Germinal center (tissue), 1 donor: ENCODE measurements at regions not wholly inside any gene's neighbourhood (a gene's known extent, or its start where the extent isn't known, plus 50 kb on each side); places are given as distances from the start of the nearest gene placed in this dataset.
"Not testable (repeated sequence)": the region's sequence is repeated elsewhere in the genome, so short reads cannot be mapped to it uniquely, and the experiment has no call there.

Source experiments
- DNase-seq: peaks from one replicate; pipeline ENCODE4 v3.0.0; 2012; ENCODE audit warnings: mixed read lengths, low spot score

DNA sequence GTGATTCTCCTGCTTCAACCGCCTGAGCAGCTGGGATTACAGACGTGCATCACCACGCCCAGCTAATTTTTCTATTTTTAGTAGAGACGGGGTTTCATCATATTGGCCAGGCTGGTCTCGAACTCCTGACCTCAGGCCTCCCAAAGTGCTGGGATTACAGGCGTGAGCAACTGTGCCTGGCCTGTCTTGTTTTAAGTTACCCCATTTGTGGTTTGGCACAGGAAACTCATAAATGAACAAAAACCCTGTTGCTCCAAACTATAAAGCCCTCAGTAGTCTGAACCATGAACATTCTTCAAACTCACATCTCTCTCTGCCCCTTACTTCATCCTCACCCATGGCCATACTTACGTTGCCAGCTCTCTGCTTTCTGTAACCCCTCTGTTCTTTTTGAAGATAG is 61.7 kb downstream of the RHOU start:
- not testable (repeated sequence) for DNase-seq

DNA sequence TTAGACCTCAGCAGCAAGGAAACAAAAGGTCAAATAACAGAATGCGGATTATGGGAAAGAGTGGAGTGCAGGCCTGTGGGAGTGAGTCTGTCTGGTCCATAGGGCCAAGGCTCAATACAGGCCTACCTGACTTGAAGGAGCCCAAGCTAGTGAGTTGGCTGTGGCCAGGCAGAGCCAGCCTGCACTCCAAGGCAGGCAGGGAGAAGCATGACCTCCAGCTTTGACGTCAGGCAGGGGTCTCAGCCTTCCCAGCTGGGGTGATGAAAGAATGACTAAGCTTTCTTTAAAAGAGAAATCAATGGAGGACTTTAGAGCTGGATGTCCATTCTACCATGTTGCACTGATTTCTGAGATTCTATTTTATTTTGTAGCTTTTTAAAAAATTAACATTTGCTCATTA is 62.8 kb downstream of the RHOU start:
- no peak for DNase-seq

DNA sequence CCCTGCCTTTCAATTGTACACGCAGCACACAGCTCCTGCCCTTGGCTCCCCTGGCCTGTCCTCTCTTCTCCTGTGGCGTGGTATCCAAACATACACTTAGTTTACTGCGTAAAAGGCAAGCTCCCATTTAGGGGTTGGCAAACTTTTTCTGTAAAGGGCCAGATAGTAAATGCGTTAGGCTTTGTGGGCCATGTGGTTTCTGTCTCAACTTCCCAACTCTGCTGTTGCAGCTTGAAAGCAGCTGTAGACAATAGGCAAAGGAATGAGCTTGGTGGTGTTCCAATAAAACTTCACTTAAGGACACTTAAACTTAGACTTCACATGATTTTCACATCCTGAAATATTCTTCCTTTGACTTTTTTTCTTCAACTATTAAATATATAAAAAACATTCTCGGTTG is 63.3 kb downstream of the RHOU start:
- no peak for DNase-seq

DNA sequence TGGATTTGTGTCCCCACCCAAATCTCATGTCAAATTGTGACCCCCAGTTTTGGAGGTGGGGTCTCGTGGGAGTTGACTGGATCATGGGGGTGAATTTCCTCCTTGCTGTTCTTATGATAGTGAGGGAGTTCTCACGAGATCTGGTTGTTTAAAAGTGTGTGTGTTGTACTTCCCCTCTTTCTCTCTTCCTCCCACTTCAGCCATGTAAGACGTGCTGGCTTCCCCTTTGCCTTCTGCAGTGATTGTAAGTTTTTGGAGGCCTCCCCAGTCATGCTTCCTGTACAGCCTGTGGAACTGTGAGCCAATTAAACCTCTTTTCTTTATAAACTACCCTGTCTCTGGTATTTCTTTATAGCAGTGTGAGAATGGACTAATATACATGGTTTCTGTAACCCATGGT is 64.6 kb downstream of the RHOU start:
- no peak for DNase-seq

DNA sequence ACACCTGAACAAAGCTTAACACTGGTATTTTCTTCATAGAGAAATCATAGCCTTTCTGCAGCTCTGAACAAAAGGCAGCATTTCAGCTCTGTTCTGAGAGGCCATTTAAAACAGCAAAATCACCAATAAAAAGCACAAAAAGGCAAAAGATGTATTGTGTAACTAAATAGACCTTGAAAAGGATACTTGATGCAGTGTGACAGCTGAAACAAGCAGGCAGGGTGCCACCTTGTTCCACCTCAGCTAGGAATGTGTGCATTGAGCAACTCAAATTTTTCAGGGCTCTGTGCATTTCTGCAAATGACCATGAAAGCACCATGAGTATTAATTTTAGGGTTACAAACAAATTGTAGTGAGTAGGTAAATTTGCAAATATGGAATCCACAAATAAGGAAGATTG is 65.8 kb downstream of the RHOU start:
- DNase-seq: no peak

DNA sequence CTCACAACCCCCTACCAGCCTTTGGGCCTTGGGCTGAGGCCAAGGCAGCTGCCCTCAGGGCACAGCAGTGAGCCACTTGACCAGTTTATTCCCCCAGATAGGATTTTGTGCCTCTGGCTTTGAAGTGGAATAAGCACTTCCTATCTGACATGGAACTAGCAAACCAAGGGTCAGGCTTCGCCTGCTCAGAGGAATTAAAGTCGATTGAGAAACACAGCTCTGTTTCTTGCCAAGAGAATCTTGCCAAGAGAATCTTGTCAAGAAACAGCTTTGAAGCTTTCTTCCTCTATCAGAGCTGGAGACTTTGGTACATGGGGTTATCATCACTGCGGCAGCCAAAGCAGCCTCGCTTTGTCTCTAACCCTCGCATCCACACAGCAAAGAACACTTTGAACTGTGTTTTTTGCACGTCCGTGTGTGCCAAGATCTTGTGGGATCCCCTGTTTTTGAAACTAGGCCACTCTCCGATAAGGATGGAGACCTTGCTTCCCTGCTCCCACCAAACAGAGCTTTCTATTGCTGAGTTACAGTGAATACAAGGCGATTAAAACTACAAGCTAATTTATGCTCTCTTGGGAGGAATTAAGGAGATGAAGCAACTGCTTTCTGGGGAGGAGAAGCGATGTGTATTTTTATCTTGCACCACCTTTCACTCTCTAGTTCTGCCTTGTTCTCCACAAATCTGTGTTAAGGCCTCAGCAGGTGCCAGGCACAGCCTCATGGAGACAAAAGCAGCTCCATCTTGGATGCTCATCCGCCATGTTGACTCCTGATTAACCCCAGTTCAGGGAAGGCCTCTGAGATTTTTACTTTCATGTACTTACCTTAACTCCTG is 67.3 kb downstream of the RHOU start:
- DNase-seq: no peak

DNA sequence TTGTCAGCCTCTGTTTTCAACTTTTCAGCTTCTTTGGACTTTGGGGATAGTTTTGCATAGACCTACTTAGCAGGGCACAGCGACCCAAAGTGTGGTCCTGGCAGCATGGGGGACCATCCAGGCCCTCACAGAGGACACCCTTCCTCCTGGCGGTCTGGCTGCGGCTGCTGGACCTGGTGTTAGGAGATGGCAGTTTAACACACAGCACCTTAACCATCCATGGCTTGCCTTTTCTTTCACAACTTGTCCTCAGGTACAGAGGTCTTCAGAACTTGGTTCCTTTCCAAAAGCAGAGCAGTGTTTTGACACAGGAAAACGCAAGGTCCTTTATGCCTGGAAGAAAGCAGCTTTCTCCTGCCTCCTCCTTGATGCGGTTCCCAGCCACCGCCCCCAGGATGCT is 68.1 kb downstream of the RHOU start:
- DNase-seq: no peak

DNA sequence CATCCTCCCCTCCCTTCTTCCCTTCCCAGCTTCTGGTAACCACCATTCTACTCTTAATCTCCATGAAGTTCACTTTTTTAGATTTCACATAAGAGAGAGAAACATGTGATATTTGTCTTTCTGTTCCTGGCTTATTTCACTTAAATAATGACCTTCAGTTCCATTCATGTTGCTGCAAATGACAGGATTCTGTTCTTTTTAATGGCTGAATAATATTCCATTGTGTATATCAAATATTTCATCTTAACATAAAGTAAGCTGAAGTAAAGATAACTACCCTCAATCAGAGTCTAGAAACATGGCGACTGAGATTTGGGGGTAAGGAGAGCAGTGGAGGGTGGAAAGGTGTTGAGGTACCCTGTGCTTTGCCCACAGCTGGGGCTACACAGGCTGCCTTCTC is 68.9 kb downstream of the RHOU start:
- DNase-seq: no peak

DNA sequence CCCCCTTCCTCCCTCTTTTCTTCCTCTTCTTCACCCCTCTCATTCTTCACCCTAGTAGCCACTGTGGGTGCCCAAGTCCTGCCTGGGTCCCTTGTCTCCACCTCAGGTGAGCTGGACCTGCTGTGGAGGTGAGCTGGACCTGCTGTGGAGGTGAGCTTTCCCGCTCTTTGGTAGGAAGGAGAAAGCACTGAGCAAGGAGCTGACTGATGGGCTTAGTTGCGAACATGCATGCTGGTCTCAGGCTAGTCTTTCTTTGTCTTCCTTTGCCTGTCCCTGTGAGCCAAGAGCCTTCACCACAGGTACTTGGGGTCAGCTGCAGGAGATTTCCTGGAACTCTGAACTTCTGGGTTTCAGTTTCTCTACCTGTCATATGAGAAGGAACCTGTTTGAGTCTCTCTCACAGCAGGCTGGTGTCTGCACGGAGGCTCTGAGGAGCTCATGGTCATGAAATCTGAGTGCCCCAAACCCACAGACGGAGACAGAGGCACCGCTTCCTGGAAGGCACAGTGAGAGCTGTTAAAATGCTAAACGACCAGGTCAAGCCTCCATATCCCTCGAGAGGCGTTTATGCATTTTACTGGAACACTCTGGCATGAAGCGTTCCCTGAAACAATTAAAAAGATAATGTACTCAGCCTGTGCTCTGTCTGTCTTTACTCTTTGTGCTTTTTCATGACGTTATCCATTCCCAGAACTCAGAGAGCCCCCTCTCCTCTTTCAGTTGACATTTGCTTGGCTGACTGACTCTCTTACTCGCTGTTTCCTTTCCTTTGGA is 69.5 kb downstream of the RHOU start:
- DNase-seq: no peak

DNA sequence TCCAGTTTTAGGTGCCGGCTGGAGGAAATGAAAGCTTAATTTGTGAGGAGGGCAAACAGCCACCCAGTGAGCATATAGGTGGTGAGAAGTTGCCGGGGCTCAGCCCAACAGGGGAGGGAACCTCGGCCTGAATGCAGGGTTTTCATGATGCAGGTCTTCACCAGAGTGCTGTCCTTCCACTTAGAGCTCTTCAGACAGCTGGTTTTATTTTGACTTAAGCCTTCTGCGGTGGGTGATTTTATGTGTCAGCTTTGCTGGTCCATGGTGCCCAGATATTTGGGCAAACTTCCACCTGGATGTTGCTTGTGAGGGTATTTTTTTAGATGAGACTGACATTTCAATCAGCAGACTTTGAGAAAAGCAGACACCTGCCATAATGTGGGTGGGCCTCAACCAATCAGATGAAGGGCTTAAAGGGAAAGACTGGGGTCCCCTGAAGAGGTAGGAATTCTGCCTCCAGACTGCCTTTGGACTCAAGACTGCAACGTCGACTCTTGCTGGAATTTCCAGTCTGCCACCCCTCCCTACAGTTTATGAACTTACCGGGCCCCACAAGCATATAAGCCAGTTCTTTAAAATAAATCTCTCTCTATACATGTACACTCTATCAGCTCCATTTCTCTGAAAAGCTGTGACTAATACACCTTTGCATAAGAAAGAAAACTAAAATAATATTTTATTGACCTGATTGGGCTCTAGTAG is 72.8 kb downstream of the RHOU start:
- DNase-seq: no peak

DNA sequence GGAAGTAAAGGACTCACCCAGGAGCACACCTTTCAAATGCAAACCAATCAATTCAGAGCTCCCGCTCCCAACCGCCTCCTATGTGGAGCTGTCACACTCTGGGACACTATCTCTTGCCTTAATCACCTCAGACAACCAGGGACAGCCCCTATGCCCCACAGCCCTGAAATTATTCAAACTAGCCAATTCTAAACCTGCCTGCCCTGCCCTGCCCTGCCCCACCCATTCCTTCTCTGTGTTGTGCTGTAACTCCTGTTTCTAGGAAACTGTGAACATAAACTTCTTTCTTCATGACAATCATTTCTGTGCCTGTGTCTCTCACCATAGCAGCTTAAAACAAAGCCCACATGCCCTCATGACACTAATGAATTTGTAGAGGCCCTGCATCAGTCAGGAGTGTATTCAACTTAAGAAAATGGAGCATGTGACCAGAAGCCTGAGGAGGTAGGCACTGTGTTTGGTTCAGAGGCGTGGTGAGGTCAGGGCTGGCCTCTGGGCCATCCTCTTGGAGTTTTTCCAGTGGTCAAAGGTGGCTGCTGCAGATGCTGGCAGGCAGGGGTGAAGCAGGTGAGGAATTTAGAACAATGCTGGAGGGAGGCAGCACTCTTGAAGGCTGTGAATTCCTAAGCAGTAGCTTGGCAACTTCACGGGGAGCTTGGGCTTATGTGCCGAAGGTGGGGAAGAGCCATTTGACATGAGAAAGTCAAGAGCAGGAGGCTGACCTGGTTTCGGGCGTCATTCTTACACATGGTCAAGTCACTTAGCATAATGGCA is 74.5 kb downstream of the RHOU start:
- DNase-seq: no peak

DNA sequence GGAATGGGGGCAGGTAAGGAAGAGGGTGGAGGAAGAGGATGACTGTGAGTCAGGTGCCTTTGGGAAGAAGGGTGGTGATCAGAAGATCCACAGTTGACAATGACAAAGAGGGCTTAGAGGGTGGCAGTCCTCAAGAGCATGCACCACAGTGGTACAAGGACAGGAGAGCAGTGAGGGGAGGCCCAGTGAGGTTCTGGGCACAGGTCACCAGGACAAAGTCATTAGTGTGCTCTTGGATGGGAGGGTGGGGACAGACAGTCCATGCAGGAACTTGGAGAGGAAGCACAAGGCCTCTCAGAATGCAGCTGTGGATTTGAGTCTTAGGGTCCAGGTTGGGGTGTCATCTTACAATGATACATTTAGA is 75.1 kb downstream of the RHOU start:
- no peak for DNase-seq

DNA sequence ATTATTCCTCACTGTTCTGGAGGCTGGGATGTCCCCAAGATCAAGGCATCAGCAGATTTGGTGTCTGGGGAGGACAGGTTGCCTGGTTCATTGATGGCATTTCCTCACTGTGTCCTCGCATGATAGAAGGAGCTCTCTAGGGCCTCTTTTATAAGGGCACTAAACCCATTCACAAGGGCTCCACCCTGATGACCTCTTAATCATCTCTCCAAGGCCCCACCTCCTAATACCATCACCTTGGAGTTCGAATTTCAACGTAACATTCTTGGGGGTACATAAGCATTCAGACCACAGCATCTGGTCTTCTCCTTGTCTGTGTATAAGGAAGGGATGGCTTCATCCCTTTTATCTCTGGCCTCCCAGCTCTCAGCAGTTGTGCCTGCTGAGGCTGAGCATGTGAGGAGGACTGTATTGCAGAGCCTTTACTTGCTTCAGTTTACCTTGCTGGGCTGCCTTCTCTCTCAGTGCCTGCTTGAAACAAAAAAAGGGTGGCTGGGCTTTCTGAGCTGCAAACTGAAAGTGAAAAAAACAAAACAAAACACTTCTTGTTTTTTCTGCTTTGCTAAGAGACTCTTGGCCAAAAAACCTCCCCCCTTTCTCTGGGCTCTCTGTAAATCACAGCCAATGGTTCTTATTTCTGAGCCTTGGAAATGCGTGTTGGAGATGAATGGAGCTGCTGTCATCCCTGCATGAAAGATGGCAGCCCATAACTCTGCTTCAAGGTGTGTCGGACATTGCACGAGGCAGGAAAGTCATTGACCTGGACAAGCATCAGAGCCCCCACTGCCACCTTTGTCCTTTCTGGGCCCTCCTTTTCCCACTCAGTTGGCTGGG is 75.8 kb downstream of the RHOU start:
- no peak for DNase-seq

DNA sequence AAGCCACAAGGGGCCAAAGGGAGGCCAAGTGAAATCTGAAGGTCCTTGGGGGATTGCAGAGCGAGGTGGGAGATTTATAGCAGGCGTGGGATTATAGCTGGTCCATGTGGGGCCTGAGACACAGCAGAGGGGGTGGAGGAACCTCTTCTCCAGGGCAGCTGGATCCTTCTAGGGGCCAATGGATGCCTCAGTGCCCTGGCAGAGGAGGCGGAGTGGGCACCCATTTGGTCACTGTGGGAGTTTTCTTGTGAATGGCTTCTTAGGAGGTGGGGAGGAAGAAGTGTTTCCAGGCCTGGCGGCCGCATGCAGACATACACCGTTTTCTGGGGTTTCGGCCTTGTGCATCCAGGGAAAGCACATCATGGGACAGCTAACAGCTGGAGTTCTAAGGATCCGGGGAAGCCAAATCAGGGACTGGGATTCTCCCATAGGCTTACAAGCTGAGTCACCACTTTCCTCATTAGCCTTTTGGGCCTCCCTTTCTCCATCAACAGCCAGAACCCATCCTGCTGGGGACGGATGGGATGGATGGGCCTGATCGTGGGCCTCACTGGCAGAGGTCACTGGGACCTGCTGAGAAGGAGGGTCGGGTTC is 76.5 kb downstream of the RHOU start:
- no peak for DNase-seq

DNA sequence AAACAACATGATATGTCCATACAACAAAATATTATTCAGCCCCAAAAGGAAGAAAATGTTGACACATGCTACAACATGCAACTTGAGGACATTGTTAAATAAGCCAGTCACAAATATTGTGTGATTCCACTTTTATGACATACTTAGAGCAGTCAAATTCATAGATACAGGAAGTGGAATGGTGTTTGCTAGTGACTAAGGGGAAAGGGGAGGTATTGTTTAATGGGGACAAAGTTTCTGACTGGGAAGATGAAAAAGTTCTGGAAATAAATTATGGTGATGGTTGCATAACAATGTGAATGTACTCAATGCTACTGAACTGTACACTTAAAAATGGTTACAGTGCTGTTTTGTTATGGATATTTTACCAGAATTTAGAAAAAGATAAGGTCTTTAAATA is 77.7 kb downstream of the RHOU start:
- DNase-seq: no peak

DNA sequence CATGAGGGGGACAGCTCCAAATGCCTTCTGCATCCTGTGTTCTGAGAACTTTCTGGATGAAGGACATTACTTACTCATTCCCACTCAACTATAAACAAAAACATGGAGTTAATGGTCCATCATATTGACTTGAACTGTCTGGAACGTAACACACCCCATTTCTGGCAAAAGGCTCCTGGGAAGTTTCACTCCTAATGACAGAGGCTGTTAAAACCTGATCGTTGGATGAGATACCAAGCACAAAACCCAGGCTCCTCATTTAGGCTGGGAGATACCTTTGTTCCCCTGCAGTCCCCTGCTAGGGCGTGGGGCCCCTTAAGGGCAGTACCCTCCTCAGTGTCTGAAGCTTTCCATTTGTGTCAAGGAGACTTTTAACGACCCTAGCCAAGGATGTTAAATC is 78.9 kb downstream of the RHOU start:
- DNase-seq: no peak

DNA sequence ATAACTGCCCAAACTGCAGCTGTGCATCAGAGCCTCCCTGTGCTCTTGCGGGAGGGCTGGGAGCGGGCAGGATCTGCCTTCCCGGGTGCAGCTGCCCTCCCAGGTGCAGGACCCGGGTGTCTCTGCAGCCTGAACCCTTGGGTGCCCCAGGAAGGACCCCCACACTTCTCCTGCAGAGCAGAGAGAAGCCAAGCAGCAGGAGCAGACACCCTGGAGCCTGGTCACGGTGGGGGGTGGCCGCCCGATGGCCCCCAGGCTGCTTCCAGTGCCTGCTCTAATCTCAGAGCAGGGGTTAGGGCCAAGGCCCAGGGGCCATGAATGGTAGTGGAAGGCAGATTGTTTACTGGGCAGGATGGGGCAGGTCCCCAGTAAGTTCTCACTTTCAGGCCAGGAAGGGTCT is 83.0 kb downstream of the RHOU start:
- DNase-seq: no peak

DNA sequence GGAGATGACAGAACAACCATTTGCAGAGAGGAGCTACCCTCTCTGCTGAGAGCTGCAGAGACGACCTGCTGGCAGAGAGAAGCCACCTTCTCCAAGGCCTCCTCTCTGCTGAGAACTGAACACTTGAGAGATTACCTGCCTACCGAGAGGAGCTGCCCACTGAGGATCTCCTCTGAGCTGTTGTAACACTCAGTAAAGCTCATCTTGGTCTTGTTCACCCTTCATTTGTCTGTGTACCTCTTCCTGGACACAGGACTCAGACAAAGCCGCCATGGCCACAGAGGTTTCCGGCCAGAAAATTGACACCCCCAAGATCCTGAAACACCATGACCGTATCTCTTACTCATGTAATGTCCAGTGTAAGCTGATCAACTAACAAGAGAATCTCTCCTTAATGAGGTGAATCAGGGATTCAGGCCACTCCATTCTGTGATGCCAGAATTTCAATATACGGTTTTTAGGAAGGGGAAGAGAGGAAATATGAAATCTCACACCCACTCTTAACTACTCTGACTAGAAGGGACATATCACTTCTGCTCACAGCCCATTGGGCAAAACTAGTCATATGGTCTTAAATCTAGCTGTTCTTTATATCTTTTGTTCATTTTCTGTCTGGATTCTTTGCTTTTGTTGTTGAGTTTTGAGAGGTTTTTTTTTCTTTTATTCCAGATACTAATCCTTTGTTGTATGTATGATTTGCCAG is 83.8 kb downstream of the RHOU start:
- no peak for DNase-seq

DNA sequence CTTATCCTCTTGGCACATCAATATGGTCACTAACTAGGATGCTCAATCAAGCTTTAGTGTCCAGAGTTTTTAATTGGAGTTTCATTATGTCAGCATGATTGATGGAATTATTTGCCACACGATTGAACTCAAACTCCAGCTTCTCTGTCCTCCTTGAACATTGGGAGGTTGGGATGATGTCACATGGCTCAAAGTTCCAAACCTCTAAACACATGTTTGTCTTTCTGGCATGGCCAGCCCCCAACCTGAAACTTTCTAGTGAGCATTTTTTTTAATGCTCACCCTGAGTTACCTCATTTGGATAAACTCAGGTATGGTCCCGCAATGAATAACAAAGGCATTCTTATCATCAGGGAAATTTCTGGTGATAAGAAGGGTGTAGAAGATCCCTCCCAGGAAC is 86.0 kb downstream of the RHOU start:
- no peak for DNase-seq

DNA sequence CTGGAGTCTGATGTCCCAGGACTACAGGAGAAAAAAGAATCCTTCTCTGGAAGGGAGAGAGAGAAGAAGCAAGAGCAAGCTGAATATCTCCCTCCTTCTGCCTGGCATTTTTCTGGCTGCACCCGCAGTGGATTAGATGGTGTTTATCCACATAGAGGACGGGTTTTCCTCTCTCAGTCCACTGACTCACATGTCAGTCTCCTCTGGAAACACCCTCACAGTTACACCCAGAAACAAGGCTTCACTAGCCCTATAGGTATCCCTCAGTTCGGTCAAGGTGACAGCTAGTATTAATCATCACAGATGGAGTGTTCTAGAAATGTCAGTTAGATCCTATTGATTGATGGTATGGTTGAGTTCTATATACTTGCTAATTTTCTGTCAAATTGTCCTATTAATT is 87.9 kb downstream of the RHOU start:
- no peak for DNase-seq
